ENCODE measurements at regions not wholly inside any gene's neighbourhood (a gene's known extent, or its start where the extent isn't known, plus 50 kb on each side); places are given as distances from the start of the nearest gene placed in this dataset.

DNA sequence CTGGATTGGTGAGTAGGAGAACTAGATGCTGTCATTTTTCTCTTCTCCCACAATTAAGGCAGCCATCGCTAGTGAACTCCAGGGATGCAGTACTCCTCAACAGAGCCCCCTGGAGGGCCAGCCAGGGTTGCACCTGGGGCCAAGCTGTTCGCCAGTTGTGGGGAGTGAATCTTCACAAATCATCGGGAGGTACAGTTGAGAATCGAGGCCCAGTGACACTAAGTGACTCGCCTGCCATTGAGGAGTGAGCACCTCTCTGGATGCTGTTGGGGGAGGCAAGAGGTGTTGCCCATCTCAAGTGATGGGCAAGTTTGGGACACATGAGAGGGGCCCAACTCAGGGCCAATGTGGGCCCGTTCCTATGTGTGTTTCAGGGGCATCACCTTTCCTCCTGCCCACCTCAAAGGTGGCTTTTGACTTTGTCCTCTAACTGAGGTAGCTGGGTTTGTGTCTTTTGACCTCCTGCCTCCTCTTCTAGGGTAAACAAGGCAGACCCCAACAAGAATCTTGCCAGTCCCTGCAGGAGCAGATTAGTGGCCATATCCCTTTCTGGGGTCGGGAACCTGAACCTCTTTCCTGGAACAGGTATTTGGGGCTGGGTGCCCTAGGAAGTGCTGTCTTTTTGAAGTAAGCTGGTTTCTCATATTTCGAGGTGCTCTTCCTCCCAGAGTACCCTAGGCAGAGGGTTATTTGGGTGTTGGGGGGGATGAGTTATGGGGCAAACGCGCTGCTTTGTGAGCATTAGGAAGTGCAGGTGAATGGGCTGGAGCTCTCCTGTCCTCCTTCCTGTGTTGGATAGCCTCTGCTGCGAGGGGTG lies 181.2 kb downstream of the MACROH2A1 start:
- DNase-seq, result no peak

DNA sequence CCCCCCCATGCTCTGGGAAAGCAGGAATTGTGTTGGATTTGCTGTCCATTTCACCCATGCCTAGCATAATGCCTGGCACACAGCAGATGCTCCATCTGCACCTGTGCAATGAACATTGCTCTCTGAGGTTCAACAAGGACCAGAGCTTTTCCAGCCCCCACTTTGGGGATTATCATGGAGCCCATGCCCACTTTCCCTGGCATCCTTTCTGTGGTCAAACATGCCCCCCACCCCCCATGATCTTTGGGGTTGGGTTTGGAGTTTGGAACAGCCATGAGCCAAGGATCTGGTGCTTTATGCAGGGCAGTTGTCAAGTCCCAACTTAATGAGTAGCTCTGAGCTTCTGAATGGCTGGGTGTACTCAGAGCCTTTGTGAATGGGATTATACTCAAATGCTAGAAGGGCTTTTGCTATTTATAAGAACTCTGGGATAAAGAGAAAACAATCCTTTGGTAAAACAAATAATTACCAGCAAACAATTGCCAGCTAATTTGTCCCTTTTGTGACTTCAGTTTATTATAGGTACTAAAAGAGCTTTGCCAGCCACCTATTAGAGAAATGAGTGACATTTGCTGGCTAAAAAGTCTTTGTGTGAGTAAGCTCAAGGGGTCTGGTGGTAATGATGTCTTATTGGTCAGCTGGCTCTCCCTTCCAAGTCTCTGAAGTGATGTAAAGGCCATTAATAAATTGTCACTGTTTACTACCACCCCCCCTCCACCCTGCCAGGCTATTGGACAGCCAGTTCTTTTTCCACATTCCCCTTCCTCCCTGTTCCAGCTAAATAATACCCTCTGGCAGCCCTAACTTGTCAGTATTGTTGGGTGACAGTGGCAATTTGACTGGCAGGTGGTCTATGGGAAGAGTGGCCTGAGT lies 182.3 kb downstream of the MACROH2A1 start:
- no peak for DNase-seq

DNA sequence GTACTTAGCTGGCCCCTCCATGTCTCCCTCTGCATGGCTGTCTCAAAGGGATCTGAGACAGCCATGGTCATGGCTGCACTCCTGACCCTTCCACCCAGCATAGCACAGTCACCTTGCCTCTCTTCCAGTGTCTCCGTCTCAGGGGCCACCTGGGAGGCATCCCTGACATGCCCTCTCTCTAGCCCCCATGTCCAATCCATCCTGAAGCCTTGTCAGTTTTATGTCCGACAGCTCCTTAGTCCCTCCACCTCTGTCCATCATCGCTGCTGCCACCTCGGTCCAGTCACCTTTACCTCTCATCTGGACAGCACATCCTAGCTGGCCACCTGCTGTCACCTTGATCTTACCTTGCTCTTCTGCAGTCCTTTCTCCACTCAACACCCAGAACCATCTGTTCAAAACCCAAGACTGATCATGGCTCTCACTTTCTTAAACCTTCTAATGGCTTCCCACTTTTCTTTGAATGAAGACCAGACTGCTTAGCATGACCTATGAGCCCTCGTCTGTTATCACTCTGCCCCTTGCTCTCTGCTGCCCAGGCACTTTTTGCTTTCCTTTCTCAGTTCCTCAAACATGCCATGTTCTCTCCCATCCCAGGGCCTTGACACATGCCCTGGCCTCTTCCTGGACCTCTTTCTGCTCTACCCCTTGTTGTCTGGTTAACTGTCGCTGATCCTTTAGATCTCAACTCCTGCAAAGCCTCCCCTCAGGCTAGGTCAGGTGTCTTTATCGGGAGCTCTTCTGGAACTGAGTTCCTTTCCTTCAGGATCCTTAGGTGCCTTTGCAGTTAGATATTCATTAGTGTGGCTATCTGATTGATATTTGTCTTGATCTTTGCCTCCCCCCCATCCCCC lies 181.8 kb upstream of the PITX1 start:
- no peak for DNase-seq

DNA sequence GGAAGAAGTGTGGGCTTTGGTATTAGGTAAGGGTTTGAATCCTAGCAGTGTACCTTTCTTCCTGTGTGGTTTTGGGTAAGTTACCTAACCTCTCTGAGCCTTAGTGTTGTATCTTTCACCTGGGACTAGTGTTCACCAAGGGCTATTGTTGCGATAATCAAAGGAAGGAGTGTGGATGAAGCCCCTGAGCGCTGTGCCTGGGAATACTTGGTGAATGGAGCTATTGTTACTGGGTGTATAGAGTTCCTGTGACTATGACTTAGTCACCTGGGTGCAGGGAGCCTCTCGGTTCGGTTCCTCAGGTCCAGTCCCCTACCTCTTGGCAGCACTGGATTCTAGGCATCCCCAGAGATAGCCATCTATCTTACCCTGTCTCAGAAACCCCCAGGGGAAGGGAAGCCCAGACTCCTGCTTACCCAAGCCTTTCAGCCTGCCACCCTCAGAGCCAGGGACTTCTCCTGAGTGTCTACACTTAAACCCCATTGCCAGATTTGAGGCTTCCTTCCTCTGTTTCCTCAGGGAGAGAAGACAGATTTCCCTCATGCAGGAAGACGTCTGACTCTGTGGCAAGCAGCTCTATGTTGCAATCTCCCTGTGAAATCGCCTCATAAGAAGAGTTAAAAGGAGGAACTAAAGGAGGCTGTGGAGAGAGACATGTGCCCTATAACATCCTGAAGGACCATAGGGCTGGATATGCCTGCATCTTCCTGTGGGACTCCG lies 181.0 kb upstream of the PITX1 start:
- DNase-seq, result no peak

DNA sequence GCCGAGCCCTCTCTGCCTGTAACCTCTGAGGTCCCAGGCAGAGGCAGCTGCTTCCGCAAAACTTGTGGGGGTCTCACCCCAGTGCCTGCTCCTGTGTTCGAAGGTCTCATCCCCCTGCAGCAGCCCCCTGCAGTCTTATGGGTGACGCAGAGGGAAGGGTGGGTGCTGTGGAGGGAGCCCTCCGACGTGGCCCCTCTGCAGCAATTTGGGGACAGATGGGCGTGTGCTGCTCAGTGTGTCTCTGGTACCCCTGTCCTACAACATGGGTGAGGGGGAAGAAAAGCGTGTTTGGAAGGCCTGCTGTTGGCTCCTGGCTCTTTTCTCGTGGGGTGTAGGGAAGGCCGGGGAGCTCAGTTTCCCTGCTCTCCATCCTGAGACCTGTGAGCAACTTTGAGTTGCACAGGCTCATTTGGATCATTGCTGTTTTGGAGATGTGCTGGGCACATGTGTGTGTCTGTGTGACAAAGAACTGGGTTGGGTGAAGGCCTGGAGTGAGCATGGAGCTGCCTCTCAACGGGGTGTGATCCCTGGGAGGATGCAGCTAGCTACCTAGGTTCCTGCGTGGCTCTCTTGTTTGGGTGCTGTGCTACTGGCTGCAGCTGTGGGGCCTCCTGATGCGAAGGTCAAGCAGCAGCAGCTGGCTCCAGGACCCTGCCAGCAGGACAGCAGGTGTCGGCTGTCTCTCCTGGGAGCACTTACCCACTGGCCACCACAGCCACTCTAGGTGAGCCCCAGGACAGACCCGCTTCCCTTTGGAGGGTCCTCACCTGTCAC lies 179.6 kb upstream of the PITX1 start:
- DNase-seq, result no peak

DNA sequence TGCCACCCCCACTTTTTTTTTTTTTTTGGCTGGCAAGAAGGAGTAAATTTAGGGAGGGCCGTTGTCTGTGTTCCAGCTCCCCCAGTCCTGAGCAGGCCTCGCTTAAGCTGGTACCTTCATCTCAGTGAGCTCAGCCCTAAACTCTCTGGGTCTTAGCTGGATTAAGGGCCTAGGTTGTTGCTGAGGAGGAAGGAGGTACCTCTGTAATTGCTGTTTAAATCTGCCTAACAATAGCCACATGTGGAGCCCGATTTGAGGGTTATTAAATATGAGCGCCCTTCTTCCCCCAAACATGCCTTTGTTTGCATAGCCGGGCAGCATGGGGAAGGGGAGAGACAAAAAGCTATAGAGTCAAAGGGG lies 179.0 kb upstream of the PITX1 start:
- DNase-seq, result no peak

DNA sequence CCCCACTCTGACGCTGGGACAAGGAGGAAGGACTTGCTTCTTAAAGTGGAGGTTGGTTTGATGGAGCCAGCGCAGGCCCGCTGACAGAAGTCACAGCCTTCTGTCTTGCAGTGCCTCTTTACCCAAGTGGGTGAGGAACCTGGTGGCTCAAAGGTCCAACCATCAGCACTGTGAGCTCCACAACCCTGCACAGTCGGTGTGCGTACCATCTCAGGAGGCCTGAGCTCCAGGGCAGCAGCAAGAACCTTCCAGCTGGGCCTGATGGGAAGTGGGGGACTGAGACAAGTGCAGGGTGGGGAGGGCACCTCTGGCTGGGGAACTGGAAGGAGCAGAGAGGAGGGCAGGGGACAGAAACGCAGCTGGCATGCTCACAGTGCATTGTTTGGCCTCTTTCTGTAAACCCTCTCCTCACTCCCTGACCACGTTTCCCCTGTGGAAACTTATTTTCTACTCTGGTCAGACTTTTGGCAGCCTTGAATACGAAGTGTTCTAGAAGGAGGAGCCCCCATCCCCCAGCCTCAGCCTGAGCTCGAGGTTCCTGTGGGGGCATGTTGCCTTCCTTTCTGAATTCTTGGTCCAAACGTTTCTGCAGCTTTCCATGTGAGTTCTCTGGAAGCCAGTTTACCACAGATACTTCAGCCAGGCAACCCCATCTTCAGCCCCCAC lies 178.5 kb upstream of the PITX1 start:
- DNase-seq, result no peak

DNA sequence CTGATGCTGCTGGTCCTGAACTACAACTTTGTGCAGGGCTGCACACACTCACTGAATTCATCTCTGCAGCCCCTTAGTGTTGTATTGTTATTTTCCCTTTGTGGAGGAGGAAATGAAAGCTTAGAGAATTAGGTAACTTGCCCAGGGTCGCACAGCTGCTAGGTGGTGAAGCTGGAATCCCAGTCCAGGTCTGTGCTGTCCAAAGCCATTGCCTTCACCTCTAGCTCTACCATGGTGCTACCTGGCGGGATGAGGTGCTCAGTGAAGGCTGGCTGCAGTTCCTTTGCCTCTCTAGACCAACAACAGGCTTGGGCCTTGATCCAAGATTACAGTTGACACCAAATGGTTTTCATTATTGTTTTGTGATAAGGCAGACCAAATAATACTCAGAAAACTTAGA lies 177.8 kb upstream of the PITX1 start:
- DNase-seq, result no peak

DNA sequence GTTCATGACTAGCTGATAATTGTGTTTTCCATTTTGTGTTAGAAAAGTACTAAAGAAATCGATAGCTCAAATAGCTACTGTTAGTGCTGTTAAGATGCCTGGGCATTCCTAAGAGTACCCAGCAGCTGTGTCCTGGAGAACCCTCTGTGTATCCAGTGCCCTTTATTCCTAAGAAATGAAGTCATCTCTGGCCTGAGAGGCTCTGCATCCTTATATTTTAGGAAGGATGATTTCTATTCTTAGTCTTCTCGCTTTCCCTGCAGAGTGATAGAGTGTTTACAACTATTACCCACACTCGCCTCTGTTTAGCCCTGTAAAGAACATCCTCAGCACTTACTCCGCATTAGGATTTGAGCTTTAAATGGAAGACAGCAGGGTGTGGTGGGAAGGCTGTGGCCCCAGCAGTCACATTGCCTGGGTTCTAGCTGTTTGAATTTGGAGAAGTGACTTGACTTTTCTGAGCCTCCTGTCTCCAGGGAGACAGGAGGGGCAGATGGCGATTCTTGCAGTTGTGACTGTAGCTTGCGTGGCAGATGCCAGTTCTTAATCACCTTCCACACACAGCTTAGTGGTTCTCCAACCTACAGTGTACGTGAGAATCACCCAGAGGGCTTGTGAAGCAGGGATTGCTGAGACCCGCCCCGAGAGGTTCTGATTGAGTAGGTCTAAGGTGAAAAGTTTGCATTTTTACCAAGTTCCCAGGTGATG lies 177.2 kb upstream of the PITX1 start:
- DNase-seq, result no peak

DNA sequence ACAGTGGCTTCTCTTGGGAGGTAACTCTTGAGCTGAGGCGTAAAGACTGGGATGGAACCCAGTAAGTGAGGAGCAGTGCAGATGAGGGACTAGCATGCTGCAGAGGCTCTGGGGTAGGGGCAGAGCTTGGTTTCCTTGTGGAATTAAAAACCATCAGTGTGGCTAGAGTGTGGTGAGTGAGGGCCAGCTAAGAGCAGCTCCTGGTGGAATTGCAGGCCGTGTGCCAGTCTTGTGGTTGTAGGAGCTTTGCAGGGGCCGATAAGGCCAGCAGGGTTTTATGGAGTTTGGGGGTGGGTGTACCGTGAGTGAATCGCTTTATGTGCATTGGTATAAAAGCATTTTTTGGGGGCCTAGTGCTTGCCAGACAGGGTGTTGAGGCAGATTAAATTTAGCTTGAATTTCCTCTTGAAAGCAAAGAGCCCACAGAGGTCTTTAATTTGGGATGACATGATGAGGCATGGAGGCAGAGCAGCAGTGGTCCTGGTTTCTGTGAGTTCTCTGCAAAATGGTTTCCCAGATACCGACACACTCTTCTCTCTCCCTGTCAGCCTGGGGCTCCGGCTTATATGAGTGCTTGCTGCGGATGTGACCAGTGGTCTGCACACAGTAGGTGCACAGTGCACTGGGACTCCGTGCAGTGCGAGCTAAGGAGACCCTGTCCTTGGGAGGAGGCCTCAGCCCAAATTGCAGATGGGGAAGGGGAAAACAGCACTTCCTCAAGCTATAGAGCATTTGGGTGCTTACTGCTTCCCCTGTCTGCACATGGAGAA lies 176.4 kb upstream of the PITX1 start:
- DNase-seq, result no peak

DNA sequence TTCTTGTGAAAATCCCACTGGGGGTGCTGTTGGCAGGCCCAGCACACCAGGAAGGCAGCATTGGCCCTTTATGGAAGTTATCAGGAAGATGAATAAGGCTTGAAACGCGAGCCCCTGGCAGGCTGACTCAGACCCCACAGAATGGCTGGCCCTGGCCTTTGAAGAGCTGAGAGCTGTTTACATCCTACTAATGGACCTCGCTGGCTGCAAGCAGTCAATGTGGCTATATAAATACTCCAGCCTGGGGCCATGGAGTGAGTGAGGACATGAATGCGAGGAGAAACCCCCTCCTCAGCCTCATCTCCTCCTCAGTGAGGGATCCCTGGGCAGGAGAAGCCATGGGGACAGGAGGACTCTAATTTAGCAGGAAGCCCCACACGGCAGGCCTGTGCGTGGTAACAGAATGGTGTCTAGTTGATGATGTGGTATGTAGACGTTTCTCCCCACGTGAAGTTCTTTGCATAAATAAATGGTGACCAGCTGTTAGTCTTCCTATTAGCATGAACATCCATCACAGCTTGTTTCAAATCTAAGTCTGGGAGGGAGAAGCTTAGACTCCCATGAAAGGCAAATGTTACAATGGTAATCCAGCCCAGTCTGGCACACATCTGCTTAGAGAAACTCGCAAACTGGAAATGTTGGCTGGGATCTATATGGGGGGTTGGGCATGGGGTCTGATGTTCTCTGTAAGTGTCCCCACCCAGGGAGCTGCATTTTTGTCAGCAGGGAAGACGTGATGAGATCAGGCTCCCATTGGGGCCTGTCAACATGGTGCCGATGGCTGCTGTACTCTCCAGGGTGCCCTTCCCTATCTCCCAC lies 175.1 kb upstream of the PITX1 start:
- DNase-seq, result no peak

DNA sequence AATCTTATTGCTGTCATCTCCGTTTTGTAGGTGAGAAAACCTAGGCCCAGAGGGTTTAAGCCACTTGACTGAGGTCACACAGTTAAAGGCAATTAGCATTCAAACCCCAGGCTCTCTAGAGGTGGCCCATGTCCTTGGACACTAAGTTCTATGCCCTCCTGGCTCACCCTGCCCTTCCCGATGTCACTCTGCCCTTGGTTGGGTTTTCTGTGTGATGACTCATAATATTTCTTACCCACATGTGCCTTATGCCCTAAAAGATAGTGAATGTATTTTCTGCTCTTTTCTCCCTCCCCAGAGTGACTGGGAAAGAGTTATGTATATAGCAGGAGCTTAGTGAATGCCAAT lies 174.5 kb upstream of the PITX1 start:
- DNase-seq, result no peak

DNA sequence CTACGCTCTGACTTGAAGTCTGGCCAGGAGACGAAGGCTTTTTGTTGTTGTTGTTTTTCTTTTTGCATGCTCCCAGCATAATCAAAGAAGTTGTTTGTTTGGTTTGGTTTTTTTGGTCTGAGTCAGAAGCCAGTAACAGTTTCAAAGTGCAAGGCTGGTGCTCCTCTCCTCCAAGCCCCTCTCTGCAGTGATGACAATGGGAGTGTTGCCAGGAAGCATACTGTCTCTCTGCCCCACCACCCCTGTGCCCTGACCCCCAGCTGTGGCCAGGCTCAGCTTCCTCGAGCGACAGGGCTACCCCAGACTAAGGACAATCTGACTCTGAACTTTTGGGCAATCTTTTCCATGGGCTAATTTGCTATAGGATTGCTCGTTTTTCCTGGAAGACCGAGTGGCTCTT lies 173.8 kb upstream of the PITX1 start:
- DNase-seq, result no peak

DNA sequence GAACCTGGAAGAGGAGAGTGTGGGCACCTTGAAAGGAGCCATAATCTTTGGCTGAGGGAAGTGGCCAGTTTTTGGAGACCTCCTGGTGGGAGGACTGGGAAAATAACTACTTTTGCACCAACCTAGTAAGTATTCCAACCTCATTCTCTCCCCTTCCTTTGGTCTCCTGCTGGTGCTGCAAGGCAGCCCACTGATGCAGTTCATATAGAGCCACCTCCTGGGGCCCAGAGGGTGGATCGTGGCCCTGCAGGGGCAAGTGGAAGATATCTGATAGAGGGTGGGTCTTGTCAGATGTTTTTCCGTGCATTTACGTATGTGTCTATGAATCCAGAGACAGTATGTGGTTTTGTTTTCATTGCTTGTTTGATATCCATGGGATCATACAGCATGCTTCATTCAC lies 172.8 kb upstream of the PITX1 start:
- no peak for DNase-seq

DNA sequence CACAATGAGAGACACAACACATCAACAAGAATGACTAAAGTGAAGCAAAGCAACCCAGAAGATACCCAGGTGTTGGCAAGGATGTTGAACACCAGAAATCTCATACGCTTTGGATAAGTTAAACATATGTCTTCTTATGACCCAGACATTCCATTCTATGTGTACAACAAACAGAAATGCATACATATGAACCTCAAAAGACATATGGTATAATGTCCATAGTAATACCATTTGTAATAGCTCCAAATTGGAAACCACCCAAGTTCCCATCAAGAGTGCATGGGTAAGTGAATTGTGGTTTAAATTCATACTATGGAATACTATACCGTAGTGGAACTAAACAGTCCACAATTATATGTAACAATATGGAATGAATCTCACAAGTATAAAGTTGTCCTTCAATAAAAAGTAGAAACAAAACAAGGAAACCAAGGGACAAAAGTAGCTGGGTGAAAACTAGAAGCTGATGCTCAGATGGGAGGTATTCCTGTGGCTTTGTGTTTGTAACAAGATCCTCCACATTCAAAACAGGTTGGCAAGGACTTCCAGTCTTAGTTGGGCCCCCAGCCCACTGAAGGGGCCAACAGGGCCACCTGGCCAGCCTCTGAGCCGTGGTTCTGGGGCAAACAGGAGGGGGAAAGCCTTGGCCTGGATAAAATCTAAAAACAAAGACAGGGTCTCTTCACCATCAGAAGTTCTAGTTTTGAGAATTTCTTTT lies 171.8 kb upstream of the PITX1 start:
- DNase-seq, result no peak

DNA sequence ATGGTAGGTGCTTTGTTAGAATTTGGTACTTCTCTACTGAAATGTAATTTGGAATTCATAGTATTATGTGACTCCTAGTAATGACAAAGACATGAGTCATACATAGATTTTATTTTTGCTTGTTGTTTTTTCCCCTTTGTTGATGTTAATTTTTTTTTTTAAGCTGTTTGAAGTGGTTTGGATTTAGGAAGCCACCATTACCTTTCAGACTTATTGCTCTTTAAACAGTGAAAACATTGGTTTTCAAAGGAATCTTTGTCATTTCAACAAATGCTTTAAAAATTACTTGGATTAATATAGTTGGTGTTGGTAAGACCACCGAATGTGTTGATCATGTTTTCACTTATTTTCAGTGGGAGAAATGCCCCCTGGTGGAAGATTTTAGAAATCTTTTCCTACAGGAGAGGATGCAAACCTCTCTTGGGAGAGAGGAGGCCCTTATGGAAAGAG lies 170.1 kb upstream of the PITX1 start:
- no peak for DNase-seq

DNA sequence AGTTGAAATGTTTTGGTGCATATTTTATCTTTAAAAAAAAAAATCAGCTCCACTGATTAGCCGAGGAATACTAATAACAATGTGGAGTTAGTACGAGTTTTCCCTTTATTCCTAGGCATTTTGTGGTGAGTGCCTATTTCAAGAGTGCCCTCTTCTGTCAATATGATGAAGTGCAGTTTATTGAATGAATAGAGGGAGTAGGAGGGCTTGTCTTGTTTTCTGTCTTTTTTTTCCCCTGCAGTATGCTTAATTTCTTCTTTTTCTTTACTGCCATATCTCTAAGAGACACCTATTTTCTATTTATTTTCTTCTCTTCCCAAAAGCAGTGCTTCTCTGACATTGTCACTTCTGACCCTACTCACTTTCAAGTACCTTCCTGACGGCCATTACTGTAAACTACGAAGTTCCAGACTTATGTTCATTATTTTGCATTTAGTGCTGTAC lies 169.6 kb upstream of the PITX1 start:
- no peak for DNase-seq

DNA sequence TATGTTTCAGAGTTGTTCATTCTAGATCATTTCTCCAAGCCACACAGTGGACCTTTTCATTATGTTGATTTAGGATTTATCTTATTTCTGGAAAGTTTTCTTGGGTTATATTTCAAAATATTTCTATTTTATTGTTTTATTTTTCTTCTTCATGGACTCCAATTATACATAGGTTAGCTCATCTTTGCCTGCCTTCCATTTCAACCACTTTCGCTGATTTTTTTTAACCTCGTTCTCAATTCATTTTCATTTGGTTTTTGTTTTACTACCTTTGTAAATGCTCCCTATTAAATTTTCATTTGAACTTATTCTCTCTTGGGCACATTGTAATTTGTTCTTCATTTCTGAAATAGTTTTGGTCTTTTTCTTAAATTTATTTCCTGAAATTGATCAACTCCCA lies 169.0 kb upstream of the PITX1 start:
- DNase-seq, result no peak
